Right lobe of liver (tissue), 4 donors: ENCODE measurements at regions not wholly inside any gene's neighbourhood (a gene's known extent, or its start where the extent isn't known, plus 50 kb on each side); places are given as distances from the start of the nearest gene placed in this dataset.

Experiments used
- POLR2A ChIP-seq: fragments of 450-650 bp; IDR thresholded peaks from one replicate; pipeline ENCODE4 v1.6.1; 2017; ENCODE audit warnings: antibody characterized with exemption, mild to moderate bottlenecking
- TF ChIP-seq, protein P1 (sequence below), 4 donors: fragments of 200-600 bp in 3 of 4; fragments of 450-650 bp in 1 of 4; IDR thresholded peaks; one replicate each; pipeline versions ENCODE4 v1.5.1 to v1.8.0; 2016 to 2022; ENCODE audit warnings: antibody characterized with exemption in 4 of 4, mild to moderate bottlenecking in 2 of 4
- donor health status: DM: no; HTN: no; CAD: no.
- donor health status: DM: no; HTN: no; CAD: no.
- donor health status: DM: no; HTN: yes; CAD: no.

DNA sequence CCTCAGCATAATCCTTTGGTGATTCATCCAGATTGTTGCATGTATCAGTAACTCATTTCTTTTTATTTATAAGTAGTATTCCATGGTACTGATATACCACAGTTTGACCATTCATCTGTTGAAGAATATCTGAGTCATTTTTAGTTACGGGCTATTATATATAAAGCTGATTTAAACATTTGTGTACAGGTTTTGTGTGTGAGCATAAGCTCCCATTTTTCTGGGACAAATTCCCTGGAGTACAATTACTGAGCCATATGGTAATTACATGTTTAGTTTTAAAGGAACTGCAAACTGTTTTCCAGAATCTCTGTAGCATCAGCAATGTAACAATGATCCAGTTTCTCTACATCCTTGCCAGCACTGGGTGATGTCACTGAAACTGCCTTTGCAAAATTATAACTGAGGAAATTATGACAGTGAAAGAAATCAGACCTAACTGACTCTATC, 236.2 kb upstream of the KRR1 start:
- no peak for TF ChIP-seq POLR2A
- TF ChIP-seq, protein P1, sequence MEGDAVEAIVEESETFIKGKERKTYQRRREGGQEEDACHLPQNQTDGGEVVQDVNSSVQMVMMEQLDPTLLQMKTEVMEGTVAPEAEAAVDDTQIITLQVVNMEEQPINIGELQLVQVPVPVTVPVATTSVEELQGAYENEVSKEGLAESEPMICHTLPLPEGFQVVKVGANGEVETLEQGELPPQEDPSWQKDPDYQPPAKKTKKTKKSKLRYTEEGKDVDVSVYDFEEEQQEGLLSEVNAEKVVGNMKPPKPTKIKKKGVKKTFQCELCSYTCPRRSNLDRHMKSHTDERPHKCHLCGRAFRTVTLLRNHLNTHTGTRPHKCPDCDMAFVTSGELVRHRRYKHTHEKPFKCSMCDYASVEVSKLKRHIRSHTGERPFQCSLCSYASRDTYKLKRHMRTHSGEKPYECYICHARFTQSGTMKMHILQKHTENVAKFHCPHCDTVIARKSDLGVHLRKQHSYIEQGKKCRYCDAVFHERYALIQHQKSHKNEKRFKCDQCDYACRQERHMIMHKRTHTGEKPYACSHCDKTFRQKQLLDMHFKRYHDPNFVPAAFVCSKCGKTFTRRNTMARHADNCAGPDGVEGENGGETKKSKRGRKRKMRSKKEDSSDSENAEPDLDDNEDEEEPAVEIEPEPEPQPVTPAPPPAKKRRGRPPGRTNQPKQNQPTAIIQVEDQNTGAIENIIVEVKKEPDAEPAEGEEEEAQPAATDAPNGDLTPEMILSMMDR (IDR thresholded peaks at IDR 0.05) = no peak
